ENCODE measurements at regions not wholly inside any gene's neighbourhood (a gene's known extent, or its start where the extent isn't known, plus 50 kb on each side); places are given as distances from the start of the nearest gene placed in this dataset.

- Histone ChIP-seq H3K9ac (ENCODE audit: insufficient read depth in 1 of 2, low read depth in 2 of 2, low read length in 2 of 2) (no peak overlapping the region), H3K4me1 (replicated peaks in 1 of 2; ENCODE audit: control insufficient read depth in 2 of 2, insufficient read depth in 2 of 2, low read length in 2 of 2) (no peaks in the 10 kb centered on the region; a peak in 1 of 5 replicates), H3K9me1 (ENCODE audit: control insufficient read depth, insufficient read depth, low read length) (no peaks in the 10 kb centered on the region), H3K79me2 (ENCODE audit: control insufficient read depth, insufficient read depth, low read length) (no peaks in the 10 kb centered on the region), H3K36me3 (ENCODE audit: control insufficient read depth, insufficient read depth, low read length) (no peaks in the 10 kb centered on the region), H3K9me3 (replicated peaks; ENCODE audit: control insufficient read depth, insufficient read depth, low read depth, low read length) (no peaks in the 10 kb centered on the region), H2AFZ (ENCODE audit: low read depth, low read length) (peak overlapping the region; percentile 49), H4K20me1 (replicated peaks; ENCODE audit: control insufficient read depth, insufficient read depth, low read length) (no peaks in the 10 kb centered on the region), H3K4me3 (no peak overlapping the region), H3K27me3 (ENCODE audit: control insufficient read depth in 2 of 2, insufficient read depth in 2 of 2, low read length in 2 of 2) (no peaks in the 10 kb centered on the region), H3K27ac (ENCODE audit: extremely low read depth, low read depth, low read length) (peak overlapping the region; percentile 53; the same call in 1 of the 3 replicates), H3K4me2 (ENCODE audit: insufficient read depth, low read length) (no peak overlapping the region; the same call in 1 of the 2 replicates)
- ChIA-PET CTCF (ENCODE audit: low intra/inter-chr PET ratio) (no interaction called here), POLR2A (interaction anchor here (1.4 kb wide), 1 partner anchor 14 kb away, joined by 3 read pairs; no protein-coding TSS in a partner anchor)
- FAIRE-seq, result peak; percentile 61
- DNase-seq (ENCODE audit: extremely low read depth in 1 of 4, low spot score in 3 of 4), result peak in 3 of 4 experiments; percentile 27 to 67 (median 53)
- no TSS peak for BruUV-seq (replicated peaks)
- peak; percentile 87 for ATAC-seq
- WGBS (ENCODE audit: insufficient coverage, low coverage, missing lambda C conversion rate), result 5% methylated on average over 9 of the region's 9 CpGs
- intact Hi-C loops (cut with micrococcal nuclease) (no loop called here), in situ Hi-C loops (cut with MboI) (no loop called here)
- TF ChIP-seq MITF (IDR thresholded peaks at IDR 0.05), result no peak
- no peak for TF ChIP-seq ZNF785 (CRISPR knock-in tag; IDR thresholded peaks at IDR 0.05)
- TF ChIP-seq L3MBTL2 (IDR thresholded peaks at IDR 0.05), result 0 out of 2 replicates have a peak, but pooled peaks have one; percentile 23
- TF ChIP-seq TCF15 (CRISPR knock-in tag; IDR thresholded peaks at IDR 0.05), result no peak
- TF ChIP-seq ZNF263 (CRISPR knock-in tag; IDR thresholded peaks at IDR 0.05; ENCODE audit: borderline replicate concordance), result no peak
- no peak for TF ChIP-seq MEF2D (tag; conservative IDR thresholded peaks at IDR 0.05; ENCODE audit: low read depth)
- no peak for TF ChIP-seq ETV5 (CRISPR knock-in tag; IDR thresholded peaks at IDR 0.05; ENCODE audit: low read depth)
- TF ChIP-seq, protein P1, sequence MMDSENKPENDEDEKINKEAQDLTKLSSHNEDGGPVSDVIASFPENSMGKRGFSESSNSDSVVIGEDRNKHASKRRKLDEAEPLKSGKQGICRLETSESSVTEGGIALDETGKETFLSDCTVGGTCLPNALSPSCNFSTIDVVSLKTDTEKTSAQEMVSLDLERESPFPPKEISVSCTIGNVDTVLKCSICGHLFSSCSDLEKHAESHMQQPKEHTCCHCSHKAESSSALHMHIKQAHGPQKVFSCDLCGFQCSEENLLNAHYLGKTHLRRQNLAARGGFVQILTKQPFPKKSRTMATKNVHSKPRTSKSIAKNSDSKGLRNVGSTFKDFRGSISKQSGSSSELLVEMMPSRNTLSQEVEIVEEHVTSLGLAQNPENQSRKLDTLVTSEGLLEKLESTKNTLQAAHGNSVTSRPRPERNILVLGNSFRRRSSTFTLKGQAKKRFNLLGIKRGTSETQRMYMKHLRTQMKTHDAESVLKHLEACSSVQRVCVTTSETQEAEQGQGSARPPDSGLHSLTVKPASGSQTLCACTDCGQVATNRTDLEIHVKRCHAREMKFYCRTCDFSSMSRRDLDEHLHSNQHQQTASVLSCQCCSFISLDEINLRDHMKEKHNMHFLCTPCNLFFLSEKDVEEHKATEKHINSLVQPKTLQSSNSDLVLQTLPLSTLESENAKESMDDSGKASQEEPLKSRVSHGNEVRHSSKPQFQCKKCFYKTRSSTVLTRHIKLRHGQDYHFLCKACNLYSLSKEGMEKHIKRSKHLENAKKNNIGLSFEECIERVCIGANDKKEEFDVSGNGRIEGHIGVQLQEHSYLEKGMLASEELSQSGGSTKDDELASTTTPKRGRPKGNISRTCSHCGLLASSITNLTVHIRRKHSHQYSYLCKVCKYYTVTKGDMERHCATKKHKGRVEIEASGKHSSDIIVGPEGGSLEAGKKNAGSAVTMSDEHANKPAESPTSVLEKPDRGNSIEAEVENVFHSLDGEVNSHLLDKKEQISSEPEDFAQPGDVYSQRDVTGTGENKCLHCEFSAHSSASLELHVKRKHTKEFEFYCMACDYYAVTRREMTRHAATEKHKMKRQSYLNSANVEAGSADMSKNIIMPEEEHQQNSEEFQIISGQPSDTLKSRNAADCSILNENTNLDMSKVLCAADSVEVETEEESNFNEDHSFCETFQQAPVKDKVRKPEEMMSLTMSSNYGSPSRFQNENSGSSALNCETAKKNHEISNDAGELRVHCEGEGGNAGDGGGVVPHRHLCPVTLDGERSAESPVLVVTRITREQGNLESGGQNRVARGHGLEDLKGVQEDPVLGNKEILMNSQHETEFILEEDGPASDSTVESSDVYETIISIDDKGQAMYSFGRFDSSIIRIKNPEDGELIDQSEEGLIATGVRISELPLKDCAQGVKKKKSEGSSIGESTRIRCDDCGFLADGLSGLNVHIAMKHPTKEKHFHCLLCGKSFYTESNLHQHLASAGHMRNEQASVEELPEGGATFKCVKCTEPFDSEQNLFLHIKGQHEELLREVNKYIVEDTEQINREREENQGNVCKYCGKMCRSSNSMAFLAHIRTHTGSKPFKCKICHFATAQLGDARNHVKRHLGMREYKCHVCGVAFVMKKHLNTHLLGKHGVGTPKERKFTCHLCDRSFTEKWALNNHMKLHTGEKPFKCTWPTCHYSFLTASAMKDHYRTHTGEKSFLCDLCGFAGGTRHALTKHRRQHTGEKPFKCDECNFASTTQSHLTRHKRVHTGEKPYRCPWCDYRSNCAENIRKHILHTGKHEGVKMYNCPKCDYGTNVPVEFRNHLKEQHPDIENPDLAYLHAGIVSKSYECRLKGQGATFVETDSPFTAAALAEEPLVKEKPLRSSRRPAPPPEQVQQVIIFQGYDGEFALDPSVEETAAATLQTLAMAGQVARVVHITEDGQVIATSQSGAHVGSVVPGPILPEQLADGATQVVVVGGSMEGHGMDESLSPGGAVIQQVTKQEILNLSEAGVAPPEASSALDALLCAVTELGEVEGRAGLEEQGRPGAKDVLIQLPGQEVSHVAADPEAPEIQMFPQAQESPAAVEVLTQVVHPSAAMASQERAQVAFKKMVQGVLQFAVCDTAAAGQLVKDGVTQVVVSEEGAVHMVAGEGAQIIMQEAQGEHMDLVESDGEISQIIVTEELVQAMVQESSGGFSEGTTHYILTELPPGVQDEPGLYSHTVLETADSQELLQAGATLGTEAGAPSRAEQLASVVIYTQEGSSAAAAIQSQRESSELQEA (IDR thresholded peaks at IDR 0.05; ENCODE audit: low read depth), result no peak
- TF ChIP-seq NFE2 (IDR thresholded peaks at IDR 0.05; ENCODE audit: low read depth), result peak; percentile 77
- TF ChIP-seq ASH1L (IDR thresholded peaks at IDR 0.05; ENCODE audit: borderline replicate concordance, low read depth, partially characterized antibody), result no peak
- peak; percentile 57; the same call in 1 of the 2 replicates for TF ChIP-seq SMARCE1 (IDR thresholded peaks at IDR 0.05)
- TF ChIP-seq ZNF79 (CRISPR knock-in tag; IDR thresholded peaks at IDR 0.05; ENCODE audit: low read depth), result no peak
- no peak for TF ChIP-seq DIDO1 (tag; IDR thresholded peaks at IDR 0.05; ENCODE audit: low read depth)
- TF ChIP-seq RBM14 (IDR thresholded peaks at IDR 0.05; ENCODE audit: borderline replicate concordance, insufficient read depth, low read depth, low read length), result no peak
Observed at GRCh38 chr5:17118631-17119030, 98.8 kb upstream of the BASP1 start.
